GM18867 (cell line): ENCODE measurements at regions not wholly inside any gene's neighbourhood (a gene's known extent, or its start where the extent isn't known, plus 50 kb on each side); places are given as distances from the start of the nearest gene placed in this dataset.
A peak's percentile ranks its signal among the peaks of the same experiment; 100 is the strongest.

Experiments used
- ATAC-seq: cut with Tn5 transposase; IDR thresholded peaks from one replicate; pipeline ENCODE4 v1.9.1; 2021; ENCODE audit warnings: mild to moderate bottlenecking, moderate library complexity; ENCODE audit not compliant: unreplicated experiment

DNA sequence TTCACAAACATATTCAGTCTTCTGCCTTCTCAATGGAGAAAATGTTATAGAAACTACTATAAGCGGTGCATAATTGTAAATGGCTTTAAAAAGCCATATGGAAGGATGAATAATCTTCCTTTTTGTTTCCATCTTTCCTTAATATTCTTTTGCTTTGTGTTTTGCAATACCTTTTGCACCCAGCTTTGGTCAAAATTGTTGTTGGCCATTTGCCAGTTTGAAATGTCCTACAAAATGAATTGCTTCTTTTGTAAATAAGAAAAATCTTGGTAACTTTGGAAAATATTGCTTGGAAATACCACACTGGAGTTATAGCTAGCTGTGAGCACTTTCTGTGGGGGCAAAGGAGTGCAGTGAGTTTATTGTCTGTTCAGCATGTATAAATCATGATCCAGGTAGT is 93.5 kb upstream of the NR2F2 start:
- no peak for ATAC-seq

DNA sequence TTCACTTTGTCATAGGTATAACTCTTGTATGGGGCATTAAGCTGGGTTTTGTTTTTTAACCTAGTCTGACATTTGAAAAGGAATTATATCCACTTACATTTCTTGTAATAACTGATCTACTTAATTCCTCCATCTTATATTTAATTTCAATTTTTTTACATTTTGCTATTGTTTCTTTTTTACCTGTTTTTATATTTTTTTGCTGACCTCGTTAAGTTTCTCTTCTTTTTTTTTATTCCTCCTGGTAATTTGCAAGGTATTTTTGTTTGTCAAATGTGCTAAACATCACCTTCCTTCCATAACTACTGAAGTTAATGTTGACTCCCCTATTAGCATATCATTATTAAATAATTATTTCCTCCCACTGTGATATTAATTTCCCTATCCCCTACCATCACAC is 87.7 kb upstream of the NR2F2 start:
- no peak for ATAC-seq

DNA sequence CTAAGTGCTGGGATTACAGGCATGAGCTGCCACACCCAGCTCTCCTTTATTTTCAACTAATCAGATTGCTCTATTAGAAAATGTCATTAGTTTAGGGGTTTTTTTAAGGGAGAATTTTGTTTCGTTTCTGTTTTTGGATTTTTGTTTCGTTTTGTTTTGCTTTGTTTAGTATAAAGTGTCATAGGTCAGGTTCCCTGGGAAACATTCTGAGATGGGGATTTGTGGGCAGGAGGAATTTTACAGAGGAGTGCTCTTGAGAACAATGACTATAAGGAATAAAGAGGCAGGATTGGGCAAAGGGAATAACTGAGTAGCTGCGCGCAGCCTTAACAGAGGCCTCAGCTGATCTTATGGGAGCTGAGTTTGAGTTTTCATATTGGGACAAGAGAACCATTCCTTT is 86.8 kb upstream of the NR2F2 start:
- no peak for ATAC-seq

DNA sequence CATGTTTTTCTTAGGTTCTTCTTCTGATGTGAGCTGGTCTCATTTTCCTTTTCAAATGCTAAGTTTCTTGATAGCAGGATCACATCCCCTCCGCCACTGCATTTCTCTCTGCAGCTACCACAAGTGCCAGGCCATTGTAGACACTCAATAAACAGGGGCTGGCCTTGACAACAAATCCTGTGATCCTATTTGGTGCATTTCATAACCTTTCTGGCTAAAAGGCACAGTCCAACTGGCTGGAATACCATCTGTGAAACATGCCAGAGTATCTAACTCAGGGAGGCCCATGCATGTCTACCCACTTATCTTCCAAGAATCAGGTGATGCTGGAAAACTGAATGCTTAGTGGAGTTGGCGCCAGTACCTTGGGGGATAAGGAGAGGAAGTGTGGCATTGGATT is 85.2 kb upstream of the NR2F2 start:
- no peak for ATAC-seq

DNA sequence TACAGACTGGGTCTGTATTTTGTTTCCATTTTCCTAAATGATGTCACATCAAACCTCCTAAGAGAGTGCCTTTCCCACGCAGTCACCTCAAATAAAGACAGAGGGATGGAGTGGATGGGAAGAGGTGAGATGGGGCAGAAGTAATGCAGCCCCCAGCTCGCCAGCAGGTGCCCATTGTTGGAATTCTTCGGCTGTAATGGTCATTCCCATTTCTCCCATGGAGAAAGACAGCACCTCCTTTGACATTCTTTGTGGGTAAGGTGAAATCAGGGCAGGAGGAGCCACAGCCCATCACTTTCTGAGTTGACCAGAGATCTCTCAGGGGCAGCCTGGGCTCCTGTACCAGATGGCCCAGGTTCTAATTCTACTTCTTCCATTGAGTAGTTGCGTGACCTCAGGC is 84.4 kb upstream of the NR2F2 start:
- ATAC-seq: no peak

DNA sequence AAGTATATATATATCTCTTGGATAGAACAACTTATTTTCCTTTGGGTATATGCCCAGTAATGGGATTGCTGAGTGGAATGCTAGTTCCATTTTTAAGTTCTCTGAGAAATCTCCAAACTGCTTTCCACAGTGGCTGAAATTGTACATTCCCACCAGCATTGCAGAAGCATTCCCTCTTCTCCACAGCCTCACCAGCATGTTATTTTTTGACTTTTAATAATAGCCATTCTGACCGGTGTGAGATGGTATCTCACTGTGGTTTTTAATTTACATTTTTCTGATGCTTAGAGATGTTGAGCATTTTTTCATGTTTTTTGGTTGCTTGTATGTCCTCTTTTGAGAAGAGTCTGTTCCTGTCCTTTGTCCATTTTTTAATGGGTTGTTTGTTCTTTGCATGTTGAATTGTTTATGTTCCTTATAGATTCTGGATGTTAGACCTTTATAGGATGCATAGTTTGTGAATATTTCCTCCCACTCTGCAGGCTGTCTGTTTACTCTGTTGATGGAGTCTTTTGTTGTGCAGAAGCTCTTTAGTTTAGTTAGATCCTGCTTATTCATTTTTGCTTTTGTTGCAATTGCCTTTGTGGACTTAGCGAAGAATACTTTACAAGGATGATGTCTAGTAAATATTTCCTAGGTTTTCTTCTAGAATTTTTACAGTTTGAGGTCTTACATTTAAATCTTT is 82.7 kb upstream of the NR2F2 start:
- no peak for ATAC-seq

DNA sequence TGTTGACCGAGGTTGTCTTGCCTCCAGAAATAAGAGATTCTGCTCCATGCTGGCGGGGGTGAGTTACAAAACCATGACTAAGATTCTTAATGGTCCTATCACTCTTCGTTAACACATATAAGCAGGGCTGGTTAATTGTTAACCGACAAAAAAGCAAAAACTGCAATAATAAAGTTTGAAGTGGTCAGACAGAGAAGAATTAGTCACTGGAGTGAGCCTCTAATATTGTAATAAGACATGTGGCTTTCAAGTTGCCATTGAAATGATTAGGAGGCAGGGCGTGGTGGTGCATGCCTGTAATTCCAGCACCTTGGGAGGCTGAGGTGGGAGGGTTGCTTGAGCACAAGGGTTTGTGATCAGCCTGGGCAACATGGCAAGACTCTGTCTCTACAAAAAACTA is 78.4 kb upstream of the NR2F2 start:
- no peak for ATAC-seq

DNA sequence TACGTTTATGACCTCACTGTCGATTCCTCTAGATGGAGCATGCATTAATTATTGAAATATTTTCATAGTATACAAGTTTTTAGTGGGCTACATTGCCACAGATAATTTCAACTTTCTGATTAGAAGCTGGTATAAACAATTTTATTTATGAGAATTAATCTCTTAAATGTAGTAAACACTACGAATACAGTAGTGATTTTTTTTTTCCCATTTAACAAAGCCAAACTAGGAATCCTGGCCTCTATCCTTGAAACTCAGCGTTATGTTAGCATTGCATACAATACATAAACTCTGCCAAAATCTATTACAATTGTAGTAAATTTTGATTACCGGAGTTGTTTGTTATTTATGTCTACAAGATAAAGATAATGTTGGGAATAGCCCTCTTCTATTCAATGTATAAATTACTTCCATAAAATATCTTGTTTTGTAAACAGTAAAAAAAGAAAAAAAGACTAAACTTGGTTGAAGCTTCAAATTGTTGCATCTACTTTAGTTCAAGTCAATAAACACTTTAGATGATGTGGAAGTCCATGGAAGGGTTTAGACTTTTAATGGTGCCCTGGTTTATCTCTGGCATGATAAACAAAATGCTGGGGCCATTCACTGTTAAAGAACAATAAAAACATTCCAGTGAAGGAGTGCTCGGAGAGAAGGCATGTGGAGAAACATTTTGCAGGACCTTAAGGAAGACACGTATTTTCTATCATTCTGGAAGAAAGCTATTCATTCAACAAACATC is 77.3 kb upstream of the NR2F2 start:
- ATAC-seq: no peak

DNA sequence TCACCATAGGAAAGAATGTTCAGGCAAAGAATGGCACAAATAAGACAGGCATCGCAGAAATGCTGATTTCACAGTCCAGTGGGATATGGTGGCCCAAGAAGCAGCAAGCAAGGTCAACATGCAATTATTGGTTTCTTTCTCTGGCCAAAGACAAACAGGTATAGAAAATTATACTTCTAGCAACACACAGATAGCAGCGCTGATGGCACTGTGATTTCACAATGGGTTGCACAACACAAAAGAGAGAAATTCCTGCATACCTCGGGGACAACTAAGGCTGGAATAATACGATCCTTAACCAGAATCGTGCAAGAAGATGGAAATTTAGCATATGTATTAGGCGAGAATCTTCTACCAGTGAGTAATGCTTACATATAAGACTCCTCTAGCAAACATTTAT is 76.3 kb upstream of the NR2F2 start:
- ATAC-seq: no peak

DNA sequence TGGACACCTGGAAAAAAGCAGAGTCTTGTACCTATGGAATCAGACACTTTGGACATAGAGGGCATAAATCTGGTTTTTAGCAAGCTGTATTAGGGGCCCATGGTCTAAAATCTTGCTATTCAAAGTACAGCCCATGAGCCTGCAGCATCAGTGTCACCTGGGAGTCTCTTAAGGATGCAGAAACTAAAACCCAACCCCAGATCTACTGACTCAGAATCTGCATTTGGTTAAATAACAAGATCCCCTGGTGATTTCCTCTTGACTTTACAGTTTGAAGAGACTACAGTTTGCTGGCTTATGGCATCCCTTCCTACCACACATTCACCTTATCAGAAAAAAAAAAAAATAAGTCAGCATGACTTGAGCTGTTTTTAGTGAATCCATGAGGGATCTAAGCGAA is 74.9 kb upstream of the NR2F2 start:
- no peak for ATAC-seq

DNA sequence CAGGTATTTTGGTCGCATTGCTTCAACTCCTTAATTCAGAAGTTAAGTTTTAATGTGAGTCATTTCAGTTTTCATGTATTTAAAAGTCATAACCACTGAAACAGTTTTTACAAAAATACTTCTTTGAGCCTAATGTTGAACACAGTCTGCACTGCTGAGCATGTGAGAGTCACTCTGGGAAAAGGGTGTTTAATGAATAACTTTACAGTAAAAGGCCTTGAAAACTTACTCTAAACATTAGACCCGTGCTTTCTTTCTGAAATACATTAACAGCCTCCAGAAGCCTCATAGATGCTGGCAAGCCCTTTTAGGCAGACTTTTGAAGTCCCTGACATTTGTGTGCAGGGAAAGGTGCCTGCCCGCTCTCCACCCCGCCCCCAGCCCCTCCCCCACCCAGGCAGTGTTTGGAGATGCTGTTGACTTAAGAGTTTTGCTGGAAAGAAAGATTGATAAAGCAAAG is 68.9 kb upstream of the NR2F2 start:
- peak; percentile 42 for ATAC-seq

DNA sequence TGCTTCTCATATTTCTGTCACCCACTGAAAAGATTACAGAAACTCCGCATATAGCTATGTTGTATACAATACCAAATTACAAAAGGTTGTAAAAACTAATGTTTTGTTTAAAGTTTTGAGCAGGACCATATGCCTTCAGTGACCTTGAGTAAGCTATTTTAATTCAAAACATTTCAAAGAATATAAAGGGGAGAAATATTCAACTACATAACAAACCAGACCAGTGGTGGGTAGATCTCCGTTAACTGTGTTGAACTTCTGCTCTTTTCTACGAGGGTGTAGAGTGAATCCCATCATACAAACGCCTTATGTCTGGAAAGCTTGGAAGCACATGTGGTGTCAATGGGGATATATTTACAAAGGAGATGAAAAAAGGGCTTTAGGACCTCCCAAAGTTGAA is 68.4 kb upstream of the NR2F2 start:
- no peak for ATAC-seq

DNA sequence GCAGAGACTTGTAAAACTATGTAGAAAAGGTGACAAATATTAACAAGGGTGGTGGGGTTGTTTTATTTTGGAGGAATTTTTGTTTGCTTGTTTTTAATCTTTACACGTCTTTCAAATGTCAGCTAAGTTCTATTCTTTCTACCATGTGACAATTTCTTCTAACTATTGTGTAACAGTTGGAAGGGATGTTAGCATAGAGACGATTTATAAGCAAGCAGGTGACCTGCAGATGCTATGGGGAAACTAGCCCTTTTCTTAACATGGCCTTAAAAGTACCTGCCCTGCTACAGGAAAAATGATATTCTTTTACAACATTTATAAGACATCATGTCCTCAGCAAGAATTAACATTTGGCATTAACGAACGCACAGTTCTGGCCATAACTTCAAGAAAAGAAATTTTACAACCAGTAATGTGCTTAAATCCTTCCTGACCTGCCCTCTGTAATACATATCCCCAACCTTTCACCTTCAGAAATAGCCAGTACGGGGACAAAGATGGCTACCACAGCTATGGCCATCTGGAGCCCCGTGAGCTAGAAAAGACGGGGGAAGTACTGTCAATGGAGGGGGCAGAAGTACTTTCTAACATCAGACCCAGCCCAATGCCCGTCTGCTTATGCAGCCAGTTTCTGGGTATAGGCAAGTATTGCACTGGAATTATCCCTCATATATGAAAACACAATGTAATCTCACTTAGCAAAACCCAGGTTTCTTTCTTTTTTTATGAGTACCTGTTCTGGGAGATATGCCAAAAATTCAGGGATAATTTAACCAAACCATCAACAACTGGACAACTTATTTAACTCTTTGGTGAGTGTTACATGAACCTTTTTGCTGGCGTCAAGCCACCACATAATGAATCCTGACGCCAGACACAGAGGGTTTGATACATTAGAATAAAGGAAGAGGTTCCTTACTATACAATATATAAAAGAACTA is 67.7 kb upstream of the NR2F2 start:
- ATAC-seq: no peak

DNA sequence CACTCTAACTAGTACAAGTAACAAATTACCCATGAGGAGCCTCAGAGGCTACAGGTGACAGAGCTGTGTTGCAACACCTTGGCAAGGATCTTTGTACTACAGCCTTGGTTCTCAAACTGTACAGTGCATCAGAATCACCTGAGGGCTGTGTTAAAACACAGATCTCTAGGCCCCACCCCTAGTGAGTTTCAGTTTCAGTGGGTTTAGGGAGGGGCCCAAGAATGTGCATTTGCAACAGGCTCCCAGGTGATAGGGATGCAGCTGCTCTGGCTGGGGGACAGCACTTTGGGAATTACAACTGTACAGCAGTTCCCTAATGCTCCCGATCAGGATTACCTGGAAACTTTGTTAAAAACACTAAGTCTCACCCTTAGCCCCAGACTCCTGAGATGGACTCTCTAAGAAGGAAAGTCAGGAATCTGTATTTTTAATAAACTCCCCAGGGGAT is 66.1 kb upstream of the NR2F2 start:
- ATAC-seq: no peak

DNA sequence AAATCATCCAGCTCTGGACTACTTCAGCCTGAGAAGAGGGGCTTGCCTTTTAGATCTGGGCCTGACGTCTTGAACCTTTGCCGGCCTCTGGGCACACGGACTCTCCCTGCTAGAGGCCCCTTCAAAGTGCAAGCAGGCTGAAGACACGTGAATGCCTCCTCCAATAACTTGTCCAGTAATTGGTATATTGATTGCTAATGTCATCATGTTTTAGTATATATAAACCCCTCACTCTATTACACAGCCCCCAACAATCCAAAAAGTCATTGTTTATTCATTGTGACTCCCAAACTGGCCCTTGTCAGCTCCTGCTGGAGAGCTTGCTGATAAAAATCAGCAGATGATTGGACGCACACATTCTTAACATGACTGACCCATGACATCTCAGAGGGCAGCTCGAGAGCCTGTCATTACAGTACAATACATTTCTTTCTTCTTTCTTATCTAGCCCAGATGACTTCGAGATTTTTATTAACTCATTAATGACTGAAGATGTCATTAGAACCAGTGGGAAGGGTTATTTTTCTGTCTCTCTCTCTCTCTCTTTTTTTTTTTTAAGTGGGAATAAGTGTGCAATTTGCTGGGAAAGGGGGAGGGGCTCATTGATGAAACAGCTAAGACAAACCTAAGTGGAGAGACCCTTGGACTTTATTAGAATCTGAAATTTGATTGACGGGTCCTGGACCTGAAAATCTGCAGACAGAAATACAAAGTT is 65.5 kb upstream of the NR2F2 start:
- ATAC-seq: no peak

DNA sequence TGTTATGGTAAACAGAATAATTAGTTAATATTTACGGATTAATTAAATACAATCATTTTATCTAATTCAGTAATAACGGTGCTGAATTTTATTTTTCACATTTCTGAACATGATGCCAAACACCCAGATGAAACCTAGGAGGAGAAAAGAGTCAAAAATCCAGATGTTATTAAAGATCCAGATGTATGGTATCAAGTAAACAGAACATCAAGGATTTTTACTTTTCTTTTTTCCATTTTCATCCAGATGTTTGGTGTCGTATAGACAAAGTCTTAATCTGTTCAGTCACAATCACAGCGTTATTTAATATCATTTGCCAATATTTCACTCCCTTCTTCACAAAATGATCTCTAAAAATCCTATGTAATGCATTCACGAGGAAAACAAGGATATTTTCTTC is 64.0 kb upstream of the NR2F2 start:
- ATAC-seq: no peak

DNA sequence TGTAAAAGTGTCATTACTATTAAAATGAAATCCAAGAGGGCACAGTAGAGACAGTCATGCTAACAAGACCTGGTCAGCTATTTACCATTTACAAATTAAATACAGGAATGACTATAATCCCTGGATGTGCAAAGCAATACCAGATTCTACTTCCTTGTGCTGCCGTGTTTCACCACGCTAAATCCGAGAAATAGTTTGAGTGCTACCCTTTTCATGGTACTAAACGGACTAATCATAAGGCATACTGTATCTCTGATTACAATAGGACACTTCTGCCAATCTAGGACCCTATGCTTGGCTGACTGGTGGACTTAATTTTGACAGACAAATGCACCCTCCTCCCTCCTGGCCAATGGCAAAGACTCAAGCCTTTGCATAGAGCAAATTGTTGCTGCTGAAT is 63.0 kb upstream of the NR2F2 start:
- ATAC-seq: no peak

DNA sequence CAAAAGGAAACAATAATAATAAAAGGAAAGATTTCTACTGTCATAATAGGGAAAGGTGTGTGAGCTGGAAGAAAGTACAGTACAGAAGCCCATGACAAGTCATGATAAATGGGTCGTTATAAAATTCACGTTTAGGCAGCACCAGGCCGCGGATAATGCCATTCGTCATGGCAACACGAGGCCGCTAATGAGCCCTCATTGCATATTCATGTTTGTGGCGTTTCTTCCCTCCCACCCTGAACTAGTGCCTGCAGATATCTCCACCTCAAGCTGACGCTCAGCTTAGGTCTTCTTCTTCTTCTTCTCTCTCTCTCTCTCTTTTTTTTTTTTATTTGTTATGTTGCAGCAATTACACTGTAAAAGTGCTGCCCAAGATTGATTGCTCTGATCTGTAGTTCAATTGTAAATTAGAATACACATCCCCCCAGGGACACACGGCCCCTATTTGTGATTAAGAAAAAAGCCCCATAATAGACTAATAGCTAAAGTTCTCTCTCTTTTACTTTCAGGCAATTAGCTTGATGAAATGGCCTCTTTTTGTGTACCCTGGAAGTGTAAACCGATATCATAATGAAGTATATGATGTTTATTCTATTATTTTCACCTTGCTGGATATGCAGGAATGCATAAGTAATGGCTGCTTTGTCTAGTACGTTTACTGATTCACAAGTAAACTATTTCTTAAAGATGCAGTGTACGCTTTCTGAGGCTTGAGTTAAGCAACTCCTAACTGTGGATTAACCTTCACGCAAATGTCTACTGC is 61.9 kb upstream of the NR2F2 start:
- ATAC-seq: no peak

DNA sequence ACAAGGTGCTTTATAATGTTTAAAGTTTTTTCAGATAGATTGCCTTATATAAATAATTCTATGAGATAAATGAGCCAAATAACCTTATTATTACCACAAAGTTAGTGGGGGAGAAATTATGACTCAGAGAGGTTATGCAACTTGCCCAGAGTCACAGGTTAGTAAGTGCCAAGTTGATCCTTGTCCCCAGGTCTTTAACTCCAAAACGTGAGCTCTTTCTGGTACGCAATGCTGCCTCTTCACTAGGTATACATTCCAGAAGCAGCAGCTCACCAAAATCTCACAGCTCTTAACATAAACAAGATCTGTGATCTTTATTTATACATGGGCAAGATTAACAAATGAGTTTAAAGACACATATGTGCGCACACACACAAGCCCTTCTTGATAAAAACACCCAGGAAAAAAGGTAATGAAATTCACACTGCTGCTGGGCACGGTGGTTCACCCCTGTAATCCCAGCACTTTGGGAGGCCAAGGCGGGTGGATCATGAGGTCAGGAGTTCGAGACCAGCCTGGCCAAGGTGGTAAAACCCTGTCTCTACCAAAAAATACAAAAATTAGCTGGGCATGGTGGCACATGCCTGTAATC is 59.8 kb upstream of the NR2F2 start:
- ATAC-seq: no peak

DNA sequence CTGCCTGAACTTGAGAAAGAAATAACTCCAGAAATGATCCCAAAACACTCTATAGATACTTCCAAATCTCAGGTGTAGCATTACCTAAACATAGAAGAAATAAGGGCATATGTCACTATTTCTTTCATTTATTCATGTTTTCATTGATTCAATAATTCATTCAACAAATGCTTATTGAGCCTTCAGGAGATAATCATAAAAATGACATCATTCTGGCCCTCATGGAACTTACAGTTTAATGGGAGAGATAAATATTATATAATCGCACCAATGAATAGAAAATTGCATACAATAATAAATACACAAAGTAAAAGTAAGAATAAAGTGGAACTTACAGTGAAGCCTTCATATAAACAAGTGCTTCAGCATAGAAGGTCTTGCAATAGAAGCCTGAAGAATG is 58.1 kb upstream of the NR2F2 start:
- no peak for ATAC-seq
